Activated CD4-positive, alpha-beta T cell treated with anti-CD3 and anti-CD28 coated beads, Interleukin-2, amount 10 ng/mL, durations not matched to agents 7 days and 5 days (primary cell): ENCODE measurements at regions not wholly inside any gene's neighbourhood (a gene's known extent, or its start where the extent isn't known, plus 50 kb on each side); places are given as distances from the start of the nearest gene placed in this dataset.

Experiments
- CTCF ChIA-PET: fragments of 350-600 bp; sonication (Branson Sonifier 250); formaldehyde crosslinking; loops from one replicate; lab custom pipeline; 2021; ENCODE audit warnings: antibody characterized with exemption; lab: Charles Lee
- POLR2A ChIA-PET: fragments of 350-600 bp; sonication (Branson Sonifier 250); formaldehyde crosslinking; loops from one replicate; lab custom pipeline; 2021; ENCODE audit warnings: antibody characterized with exemption; lab: Charles Lee
- DNase-seq: peaks from one replicate; pipeline ENCODE4 v3.0.0-alpha.2; 2020
- H3K27ac Mint-ChIP-seq: one replicate; pipeline ENCODE4 v1.8.0; 2021; ENCODE audit warnings: mild to moderate bottlenecking, moderate library complexity, mixed read lengths
- H3K27me3 Mint-ChIP-seq: one replicate; pipeline ENCODE4 v1.8.0; 2021; ENCODE audit warnings: mixed read lengths
- H3K36me3 Mint-ChIP-seq: one replicate; pipeline ENCODE4 v1.8.0; 2021; ENCODE audit warnings: low read depth, mixed read lengths
- H3K4me1 Mint-ChIP-seq: one replicate; pipeline ENCODE4 v1.8.0; 2021; ENCODE audit warnings: mixed read lengths
- H3K4me3 Mint-ChIP-seq: one replicate; pipeline ENCODE4 v1.8.0; 2021; ENCODE audit warnings: mild to moderate bottlenecking, moderate library complexity, mixed read lengths
- H3K9me3 Mint-ChIP-seq: one replicate; pipeline ENCODE4 v1.8.0; 2021; ENCODE audit warnings: mixed read lengths

DNA sequence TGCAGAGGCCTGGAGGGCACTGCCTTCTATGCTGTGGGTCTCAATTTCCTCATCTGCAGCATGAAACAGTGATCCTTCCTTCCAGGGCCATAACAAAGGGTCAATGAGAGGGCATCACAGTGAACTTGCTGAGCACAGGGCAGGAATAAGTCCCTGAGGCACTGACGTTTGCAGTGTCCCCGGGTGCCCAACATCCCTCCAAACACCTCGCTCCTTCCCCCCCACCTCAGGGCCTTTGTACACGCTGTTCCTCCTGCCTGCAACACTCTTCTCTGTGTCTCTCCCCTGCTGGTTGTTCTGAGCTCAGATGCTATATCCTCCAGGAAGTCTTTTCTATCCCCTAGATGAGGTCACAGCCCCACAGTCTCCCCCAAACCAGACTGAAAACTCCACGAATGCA lies 59.7 kb upstream of the TCF20 start:
- no peaks in the 10 kb centered on the region for H3K27me3 Mint-ChIP-seq
- H3K4me1 Mint-ChIP-seq = peaks cover 37% of the 10 kb centered on the region
- no peaks in the 10 kb centered on the region for H3K9me3 Mint-ChIP-seq
- no peak for DNase-seq
- ChIA-PET POLR2A (no interaction called here), CTCF (interaction anchor here (0.6 to 2.3 kb wide), 4 partner anchors 16 to 239 kb away, joined by 3 to 6 read pairs (median 4); partner anchors contain the start of gene NDUFA6)
- H3K4me3 Mint-ChIP-seq = no peak overlapping the region
- no peaks in the 10 kb centered on the region for H3K36me3 Mint-ChIP-seq
- peak overlapping the region; percentile 78 for H3K27ac Mint-ChIP-seq

DNA sequence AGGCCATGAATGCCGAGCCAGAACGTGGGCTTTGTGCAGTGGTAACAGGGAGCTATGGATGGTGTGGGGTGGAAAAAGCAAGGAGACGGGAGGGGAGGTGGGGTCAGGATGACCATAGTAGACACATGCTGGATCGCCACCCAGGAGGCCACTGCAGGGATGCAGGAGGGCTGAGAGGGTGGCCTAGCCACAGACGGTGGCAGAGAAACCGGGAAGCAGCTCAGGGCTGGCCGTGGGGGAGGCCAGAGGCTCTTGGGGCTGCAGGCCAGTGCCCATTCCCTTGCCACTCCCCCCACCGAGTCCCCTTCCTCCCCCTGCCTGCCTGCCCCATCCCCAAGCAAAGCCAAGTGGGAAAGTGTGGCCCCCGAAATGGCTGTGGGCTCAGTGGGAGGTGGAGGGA lies 59.1 kb upstream of the TCF20 start:
- ChIA-PET CTCF (interaction anchor here (1.4 to 2.3 kb wide), 2 partner anchors 17 to 239 kb away, joined by 4 to 6 read pairs; partner anchors contain the start of gene NDUFA6), POLR2A (no interaction called here)
- Mint-ChIP-seq H3K4me1 (peaks cover 44% of the 10 kb centered on the region), H3K9me3 (peaks cover 2% of the 10 kb centered on the region), H3K4me3 (no peak overlapping the region), H3K27me3 (no peaks in the 10 kb centered on the region), H3K36me3 (peaks cover 2% of the 10 kb centered on the region), H3K27ac (no peak overlapping the region)
- DNase-seq = no peak

GRCh38 chr22:42328784-42329145 lies 58.3 kb upstream of the TCF20 start:
- CTCF ChIA-PET = no interaction called here
- Mint-ChIP-seq H3K36me3 (peaks cover 3% of the 10 kb centered on the region), H3K4me1 (peaks cover 49% of the 10 kb centered on the region), H3K4me3 (no peak overlapping the region), H3K9me3 (peaks cover 5% of the 10 kb centered on the region), H3K27me3 (no peaks in the 10 kb centered on the region), H3K27ac (no peak overlapping the region)
- POLR2A ChIA-PET = no interaction called here
- DNase-seq = no peak

DNA sequence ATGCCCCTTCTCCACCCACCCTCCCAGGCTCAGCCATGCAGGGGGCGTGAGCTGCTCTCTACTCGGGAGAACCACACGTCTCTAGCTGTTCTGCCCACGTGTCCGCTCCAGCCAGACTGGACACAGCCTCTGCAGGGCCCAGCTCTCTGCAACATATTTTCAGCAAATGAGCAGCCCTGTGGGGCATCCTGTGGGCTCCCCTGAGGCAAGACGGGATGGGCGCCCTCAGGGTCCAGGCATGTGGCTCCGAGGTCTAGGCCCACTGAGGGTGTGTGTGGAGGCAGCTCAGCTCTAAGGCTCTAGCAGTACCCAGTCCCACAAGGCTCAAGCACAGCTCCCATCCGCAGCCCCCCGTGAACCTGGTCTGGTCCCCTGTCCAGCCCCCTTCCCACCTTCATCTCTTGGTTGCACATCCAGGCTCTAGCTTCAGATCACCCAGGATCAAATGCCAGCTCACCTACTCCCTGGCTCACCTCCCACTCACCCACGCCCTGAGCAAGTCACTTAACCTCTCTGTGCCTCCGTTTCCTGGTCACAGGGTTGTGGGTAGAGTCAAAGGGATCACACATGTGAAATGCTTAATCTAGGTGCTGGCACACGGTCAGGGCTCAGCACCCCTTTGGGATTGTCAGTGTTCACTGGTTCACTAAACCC lies 57.8 kb upstream of the TCF20 start:
- peaks cover 3% of the 10 kb centered on the region for H3K36me3 Mint-ChIP-seq
- no peak overlapping the region for H3K27ac Mint-ChIP-seq
- POLR2A ChIA-PET = interaction anchor here (0.7 kb wide), 1 partner anchor 16 kb away, joined by 3 read pairs; no protein-coding TSS in a partner anchor
- H3K27me3 Mint-ChIP-seq = no peaks in the 10 kb centered on the region
- no peak for DNase-seq
- peaks cover 53% of the 10 kb centered on the region for H3K4me1 Mint-ChIP-seq
- H3K4me3 Mint-ChIP-seq = no peak overlapping the region
- CTCF ChIA-PET = interaction anchor here (0.6 kb wide), 1 partner anchor 363 kb away, joined by 4 read pairs; no protein-coding TSS in a partner anchor
- H3K9me3 Mint-ChIP-seq = peaks cover 5% of the 10 kb centered on the region

DNA sequence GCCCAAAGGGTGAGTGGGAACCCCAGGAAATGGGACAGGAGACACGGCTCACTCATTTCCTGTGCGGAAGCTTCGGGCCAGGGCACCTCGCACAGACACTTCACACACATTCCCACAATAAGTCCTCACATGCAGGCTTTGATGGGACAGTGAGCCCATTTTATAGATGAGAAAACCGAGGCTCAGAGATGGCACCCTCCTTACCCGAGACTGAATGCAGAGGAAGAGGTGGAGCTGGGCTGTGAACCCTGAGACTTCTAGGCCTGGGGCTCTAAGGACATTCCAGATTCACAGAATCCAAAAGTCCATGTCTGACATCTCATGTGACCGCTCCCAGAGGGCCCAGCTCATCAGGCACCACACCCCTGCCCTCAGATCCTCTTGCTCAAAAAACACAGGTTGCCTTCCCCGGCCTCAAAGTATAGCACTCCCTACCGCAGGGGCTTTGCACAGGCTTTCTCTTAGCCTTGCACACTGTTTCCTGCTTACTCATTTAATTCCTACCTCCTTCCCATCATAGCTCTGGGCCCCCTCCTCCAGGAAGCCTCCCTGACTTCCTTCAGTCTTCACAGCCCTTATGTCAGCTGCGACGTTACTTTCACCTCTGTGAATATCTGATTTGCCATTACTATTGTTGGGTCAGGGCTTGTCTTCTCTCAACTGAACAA lies 57.1 kb upstream of the TCF20 start:
- CTCF ChIA-PET = interaction anchor here (0.6 kb wide), 1 partner anchor 362 kb away, joined by 4 read pairs; no protein-coding TSS in a partner anchor
- no peaks in the 10 kb centered on the region for H3K27me3 Mint-ChIP-seq
- POLR2A ChIA-PET = interaction anchor here (0.7 kb wide), 1 partner anchor 15 kb away, joined by 3 read pairs; no protein-coding TSS in a partner anchor
- H3K9me3 Mint-ChIP-seq = peaks cover 5% of the 10 kb centered on the region
- DNase-seq = no peak
- H3K4me1 Mint-ChIP-seq = peaks cover 53% of the 10 kb centered on the region
- H3K36me3 Mint-ChIP-seq = peaks cover 3% of the 10 kb centered on the region
- no peak overlapping the region for H3K27ac Mint-ChIP-seq
- H3K4me3 Mint-ChIP-seq = no peak overlapping the region

DNA sequence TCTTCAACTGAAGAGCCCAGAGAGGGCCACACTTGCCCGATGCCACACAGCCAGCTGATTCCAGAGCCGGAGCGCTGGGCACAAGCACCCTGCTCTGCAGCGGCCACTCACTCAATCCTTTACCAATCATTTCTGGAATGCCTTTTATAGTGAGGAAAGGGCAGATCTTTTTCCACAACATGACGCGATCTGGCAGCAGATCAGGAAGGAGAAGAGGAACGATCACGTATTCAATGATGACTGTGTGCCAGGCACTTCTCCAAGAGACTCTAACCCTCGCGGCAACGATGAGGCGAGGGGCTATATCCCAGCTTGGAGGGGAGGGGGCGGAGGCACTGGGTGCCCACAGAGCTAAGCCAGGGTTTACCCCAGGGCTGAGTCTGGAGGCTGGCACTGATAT lies 56.3 kb upstream of the TCF20 start:
- Mint-ChIP-seq H3K27ac (no peak overlapping the region), H3K9me3 (peaks cover 5% of the 10 kb centered on the region), H3K4me3 (no peak overlapping the region), H3K4me1 (peaks cover 52% of the 10 kb centered on the region), H3K36me3 (peaks cover 3% of the 10 kb centered on the region), H3K27me3 (no peaks in the 10 kb centered on the region)
- CTCF ChIA-PET = interaction anchor here (1.2 kb wide), 1 partner anchor 14 kb away, joined by 3 read pairs; no protein-coding TSS in a partner anchor
- POLR2A ChIA-PET = no interaction called here
- DNase-seq = no peak

DNA sequence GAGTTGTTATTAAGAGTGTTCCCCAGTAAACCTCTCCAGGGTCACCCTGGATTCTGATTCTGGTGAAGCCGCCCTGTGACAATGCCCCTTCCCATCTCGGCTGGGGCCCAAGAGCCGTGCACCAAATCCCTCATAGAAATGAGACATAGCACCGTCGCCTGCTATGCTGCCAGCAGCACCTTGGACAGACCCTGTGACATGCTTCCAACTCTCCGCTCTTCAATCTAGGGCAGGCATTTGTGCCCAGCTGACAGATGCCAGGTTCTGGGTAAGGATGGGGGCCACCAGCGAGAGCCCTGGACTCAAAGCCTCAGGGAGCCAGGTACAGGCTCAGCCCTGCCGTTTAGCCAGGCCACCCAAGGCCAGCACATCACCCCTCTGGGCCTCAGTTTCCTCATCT lies 55.8 kb upstream of the TCF20 start:
- Mint-ChIP-seq H3K27me3 (no peaks in the 10 kb centered on the region), H3K36me3 (peaks cover 3% of the 10 kb centered on the region), H3K4me1 (peaks cover 50% of the 10 kb centered on the region), H3K27ac (peak overlapping the region; percentile 6), H3K4me3 (no peak overlapping the region), H3K9me3 (peaks cover 5% of the 10 kb centered on the region)
- DNase-seq = no peak
- ChIA-PET CTCF (interaction anchor here (1.2 kb wide), 1 partner anchor 14 kb away, joined by 3 read pairs; no protein-coding TSS in a partner anchor), POLR2A (no interaction called here)

DNA sequence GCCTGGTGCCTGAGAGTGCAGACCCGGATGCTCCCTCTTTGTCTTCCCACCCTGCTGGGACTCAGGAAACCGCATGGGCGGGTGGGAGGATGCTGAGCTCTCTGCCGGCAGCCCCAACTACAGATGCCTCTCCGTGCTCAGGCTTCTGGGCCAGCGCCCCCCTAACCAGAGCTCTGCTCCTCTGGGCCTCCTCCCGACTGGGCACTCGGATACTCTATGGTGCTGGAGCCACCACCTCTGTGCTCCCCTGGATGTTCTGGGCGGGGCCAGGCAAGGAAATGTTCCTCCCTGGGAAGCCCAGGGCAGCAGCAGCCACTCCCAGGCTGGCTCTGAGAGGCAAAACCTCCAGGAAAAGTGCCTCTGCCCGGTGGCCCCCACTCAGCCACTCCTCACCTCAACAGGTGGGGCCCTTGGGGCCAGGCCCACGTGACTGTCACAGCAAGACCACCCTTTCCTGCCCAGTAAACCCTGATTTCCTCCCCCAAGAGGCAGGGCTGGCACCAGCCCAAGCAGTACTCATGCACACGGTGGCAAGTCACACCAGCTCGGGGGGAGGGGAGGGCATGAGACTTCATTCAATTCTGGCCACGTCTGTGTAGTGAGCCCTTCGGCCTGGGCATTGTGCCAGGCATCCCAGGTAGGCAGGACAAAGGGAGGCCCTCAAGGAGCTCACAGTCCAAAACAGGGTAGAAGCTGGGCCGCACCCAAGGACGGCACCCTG lies 54.7 kb upstream of the TCF20 start:
- no peak overlapping the region for H3K4me3 Mint-ChIP-seq
- CTCF ChIA-PET = no interaction called here
- POLR2A ChIA-PET = no interaction called here
- DNase-seq = no peak
- H3K27me3 Mint-ChIP-seq = no peaks in the 10 kb centered on the region
- H3K36me3 Mint-ChIP-seq = peaks cover 3% of the 10 kb centered on the region
- peaks cover 50% of the 10 kb centered on the region for H3K4me1 Mint-ChIP-seq
- H3K27ac Mint-ChIP-seq = peak overlapping the region; percentile 72
- H3K9me3 Mint-ChIP-seq = peaks cover 5% of the 10 kb centered on the region

DNA sequence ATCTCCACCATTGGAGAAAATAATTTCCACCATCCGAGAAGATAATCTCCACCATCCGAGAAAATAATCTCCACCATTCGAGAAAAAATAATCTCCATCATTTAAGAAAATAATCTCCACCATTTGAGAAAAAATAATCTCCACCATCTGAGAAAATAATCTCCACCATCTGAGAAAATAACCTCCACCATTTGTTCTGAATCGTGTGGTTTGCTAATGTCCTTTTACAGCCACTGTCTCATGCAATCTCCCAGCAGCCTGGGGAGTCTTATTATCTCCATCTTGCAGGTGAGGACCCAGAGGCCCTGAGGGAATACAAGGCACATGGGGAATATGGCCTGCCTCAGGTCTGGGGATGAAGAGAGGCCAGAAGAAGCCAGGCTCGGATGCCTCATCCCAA lies 54.1 kb upstream of the TCF20 start:
- Mint-ChIP-seq H3K9me3 (peaks cover 5% of the 10 kb centered on the region), H3K4me1 (peaks cover 53% of the 10 kb centered on the region), H3K27me3 (no peaks in the 10 kb centered on the region), H3K4me3 (no peak overlapping the region), H3K36me3 (peaks cover 3% of the 10 kb centered on the region), H3K27ac (peak overlapping the region; percentile 65)
- DNase-seq = no peak
- ChIA-PET CTCF (no interaction called here), POLR2A (no interaction called here)

DNA sequence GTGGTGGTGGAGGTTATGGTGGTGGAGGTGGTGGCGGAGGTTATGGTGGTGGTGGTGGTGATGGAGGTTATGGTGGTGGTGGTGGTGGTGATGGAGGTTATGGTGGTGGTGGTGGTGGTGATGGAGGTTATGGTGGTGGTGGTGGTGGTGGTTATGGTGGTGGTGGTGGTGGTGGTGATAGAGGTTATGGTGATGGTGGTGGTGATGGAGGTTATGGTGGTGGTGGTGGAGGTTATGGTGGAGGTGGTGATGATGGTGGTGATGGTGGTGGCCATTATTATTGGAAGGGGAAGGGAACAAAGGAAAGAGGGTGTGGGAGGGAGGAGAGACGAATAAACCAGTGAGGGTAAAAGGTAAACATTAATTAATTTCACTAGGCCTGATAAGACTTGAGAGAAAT lies 53.5 kb upstream of the TCF20 start:
- Mint-ChIP-seq H3K4me1 (peaks cover 53% of the 10 kb centered on the region), H3K4me3 (no peak overlapping the region), H3K27ac (no peak overlapping the region), H3K36me3 (peaks cover 3% of the 10 kb centered on the region), H3K9me3 (peaks cover 5% of the 10 kb centered on the region), H3K27me3 (no peaks in the 10 kb centered on the region)
- ChIA-PET CTCF (no interaction called here), POLR2A (no interaction called here)
- DNase-seq = no peak

DNA sequence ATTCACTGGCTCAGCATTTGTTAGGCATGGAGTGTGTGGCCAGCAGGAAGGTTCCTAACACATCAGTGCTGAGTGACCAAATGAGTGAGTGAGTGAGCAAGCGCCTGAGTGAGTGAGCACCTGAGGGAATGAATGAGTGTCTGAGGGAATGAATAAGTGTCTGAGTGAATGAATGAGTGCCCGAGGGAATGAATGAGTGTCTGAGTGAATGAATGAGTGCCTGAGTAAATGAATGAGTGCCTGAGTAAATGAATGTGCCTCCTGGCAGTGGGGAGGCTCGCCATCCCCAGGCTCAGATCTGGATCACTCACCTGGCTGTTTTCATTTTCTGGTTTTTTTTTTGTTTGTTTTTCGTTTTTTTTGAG lies 52.1 kb upstream of the TCF20 start:
- peaks cover 42% of the 10 kb centered on the region for H3K4me1 Mint-ChIP-seq
- no peak for DNase-seq
- H3K9me3 Mint-ChIP-seq = peaks cover 5% of the 10 kb centered on the region
- CTCF ChIA-PET = no interaction called here
- H3K27ac Mint-ChIP-seq = no peak overlapping the region
- no peak overlapping the region for H3K4me3 Mint-ChIP-seq
- H3K36me3 Mint-ChIP-seq = peaks cover 3% of the 10 kb centered on the region
- POLR2A ChIA-PET = no interaction called here
- no peaks in the 10 kb centered on the region for H3K27me3 Mint-ChIP-seq

DNA sequence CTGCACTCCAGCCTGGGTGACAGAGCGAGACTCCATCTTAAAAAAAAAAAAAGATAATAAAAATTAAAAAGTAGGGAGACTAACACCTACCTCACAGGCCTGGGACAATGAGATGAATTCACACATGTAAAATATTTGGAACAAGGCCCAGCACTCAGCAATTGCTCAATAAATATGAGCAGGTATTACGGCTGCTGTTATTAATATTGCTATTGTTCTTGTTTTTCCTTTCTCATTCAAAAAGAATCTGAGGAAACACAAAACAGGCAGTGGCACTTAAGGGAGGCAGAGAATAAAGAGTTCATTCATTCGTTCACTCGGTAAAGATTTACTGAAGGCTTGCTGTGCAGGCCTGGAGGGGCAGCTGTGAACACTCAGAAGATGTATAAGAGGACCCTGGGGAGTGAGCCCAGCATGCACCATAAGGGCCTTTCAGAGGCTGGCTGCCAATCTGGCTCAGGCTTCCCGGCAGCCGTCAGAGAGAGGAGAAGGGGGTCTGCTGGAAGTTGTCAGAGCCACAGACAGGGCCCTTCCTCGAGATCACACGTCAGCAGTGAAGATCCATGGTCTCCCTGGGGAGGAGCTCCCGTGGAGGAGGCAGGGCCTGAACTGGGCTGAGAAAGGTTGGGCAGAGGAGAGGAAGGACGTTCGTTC lies 51.6 kb upstream of the TCF20 start:
- Mint-ChIP-seq H3K9me3 (peaks cover 5% of the 10 kb centered on the region), H3K27ac (peak overlapping the region; percentile 27), H3K4me1 (peaks cover 39% of the 10 kb centered on the region), H3K36me3 (peaks cover 3% of the 10 kb centered on the region), H3K4me3 (no peak overlapping the region), H3K27me3 (no peaks in the 10 kb centered on the region)
- DNase-seq = no peak
- ChIA-PET POLR2A (no interaction called here), CTCF (no interaction called here)
